ENCODE measurements at regions not wholly inside any gene's neighbourhood (a gene's known extent, or its start where the extent isn't known, plus 50 kb on each side); places are given as distances from the start of the nearest gene placed in this dataset.
"Not testable (repeated sequence)": the region's sequence is repeated elsewhere in the genome, so short reads cannot be mapped to it uniquely, and the experiment has no call there.

DNA sequence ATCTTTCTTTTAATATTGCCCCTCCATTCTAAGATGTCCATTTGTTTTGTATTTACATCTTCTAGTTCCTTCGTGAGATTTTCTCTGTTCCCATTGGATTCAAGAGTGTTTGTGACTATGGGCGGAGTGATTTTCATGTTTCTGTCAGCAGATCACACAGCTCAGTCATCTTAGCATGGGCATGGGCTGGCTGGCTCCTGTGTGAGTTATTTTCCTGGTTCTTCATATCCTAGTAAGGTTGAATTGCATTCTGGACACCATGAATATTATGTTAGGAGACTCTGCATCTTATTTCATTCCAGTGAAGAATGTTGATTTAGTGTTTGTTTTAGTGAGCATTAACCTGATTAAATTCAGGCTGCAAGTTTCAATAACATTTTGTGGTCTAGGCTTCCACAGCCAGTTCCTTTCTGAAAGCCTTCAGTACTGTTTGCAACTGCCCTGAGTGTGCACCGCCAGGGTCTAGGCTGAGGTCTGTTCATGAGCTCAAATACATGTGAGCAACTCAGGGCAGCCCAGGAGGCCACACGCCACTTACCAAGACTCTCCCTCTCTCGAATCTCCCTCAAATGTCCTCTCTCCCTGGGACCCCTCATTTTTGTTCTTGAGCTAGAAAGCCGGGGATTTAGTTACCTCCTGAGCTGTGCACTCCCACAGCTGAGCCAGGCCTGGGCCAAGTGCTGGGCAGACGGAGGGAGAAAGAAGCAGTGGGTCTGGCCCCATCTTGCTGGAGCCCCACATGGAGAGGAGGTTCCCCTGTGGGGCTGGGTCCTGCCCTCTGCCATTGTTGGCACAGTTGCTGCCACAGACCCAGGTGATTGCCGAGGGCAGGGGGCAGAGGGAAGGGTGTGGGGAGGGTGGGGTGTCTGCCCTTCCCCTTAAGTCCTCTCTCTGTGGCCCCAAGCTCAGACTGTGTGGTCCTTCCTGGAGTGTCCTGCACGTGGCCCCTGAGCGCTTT lies 145.9 kb downstream of the RTP5 start:
- peaks cover 7% of the 10 kb centered on the region for H3K9me3 Mint-ChIP-seq (ENCODE audit: unreplicated experiment)
- peaks cover 15% of the 10 kb centered on the region for H3K27me3 Mint-ChIP-seq (ENCODE audit: unreplicated experiment)
- H3K27ac Mint-ChIP-seq (ENCODE audit: unreplicated experiment), result no peak overlapping the region
- H3K4me1 Mint-ChIP-seq (ENCODE audit: low read depth, unreplicated experiment), result no peaks in the 10 kb centered on the region
- no peak for DNase-seq
- H3K36me3 Mint-ChIP-seq (ENCODE audit: unreplicated experiment), result no peaks in the 10 kb centered on the region
- TF ChIP-seq, protein P1, sequence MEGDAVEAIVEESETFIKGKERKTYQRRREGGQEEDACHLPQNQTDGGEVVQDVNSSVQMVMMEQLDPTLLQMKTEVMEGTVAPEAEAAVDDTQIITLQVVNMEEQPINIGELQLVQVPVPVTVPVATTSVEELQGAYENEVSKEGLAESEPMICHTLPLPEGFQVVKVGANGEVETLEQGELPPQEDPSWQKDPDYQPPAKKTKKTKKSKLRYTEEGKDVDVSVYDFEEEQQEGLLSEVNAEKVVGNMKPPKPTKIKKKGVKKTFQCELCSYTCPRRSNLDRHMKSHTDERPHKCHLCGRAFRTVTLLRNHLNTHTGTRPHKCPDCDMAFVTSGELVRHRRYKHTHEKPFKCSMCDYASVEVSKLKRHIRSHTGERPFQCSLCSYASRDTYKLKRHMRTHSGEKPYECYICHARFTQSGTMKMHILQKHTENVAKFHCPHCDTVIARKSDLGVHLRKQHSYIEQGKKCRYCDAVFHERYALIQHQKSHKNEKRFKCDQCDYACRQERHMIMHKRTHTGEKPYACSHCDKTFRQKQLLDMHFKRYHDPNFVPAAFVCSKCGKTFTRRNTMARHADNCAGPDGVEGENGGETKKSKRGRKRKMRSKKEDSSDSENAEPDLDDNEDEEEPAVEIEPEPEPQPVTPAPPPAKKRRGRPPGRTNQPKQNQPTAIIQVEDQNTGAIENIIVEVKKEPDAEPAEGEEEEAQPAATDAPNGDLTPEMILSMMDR (IDR thresholded peaks at IDR 0.05; ENCODE audit: partially characterized antibody, unreplicated experiment), result no peak
- no peak overlapping the region for H3K4me3 Mint-ChIP-seq (ENCODE audit: unreplicated experiment)

DNA sequence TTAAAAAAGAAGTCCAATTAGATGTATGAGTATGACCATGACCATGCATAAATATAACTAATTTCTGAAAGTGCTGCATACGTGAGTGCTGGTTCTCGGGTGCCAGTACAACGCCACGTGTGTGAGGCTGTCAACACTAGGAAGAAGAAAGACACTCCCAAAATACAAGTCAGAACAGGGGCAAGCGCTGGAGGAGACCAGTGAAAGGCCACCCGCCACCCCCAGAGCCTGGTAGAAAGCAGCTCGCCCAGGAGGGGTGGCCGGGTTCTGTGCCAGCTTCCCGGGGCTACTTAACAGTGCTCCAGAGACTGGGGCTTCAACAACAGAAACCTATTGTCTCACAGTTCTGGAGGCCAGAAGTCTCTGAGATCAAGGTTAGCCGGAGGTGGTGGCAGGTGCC lies 147.6 kb downstream of the RTP5 start:
- peaks cover 16% of the 10 kb centered on the region for H3K27me3 Mint-ChIP-seq (ENCODE audit: unreplicated experiment)

DNA sequence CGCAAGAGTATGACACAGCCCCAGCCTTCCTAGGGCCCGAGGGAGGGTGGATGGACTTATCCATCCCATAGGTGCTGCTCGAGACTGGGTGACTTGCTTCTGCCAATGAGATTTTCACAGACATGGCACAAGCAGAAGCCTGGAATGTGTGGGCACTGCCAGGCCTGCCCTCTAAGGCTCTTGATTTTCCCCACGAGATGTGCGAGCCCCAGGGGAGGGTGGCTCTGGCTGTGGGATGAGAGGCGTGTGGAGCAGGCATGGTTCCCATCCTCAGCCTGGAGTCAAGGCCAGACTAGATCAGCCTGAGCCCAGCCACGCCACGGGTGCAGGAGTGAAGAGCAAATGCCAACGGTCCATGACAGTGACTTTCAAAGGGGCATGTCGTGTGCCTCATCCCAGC lies 148.9 kb downstream of the RTP5 start:
- not testable (repeated sequence) for DNase-seq; H3K27ac Mint-ChIP-seq (ENCODE audit: unreplicated experiment); H3K36me3 Mint-ChIP-seq (ENCODE audit: unreplicated experiment); H3K4me1 Mint-ChIP-seq (ENCODE audit: low read depth, unreplicated experiment); H3K4me3 Mint-ChIP-seq (ENCODE audit: unreplicated experiment)
- Mint-ChIP-seq H3K27me3 (ENCODE audit: unreplicated experiment) (peaks cover 16% of the 10 kb centered on the region), H3K9me3 (ENCODE audit: unreplicated experiment) (peaks cover 10% of the 10 kb centered on the region)

More for the DNA sequence above, 147.6 kb downstream of the RTP5 start:
- Mint-ChIP-seq H3K27ac (ENCODE audit: unreplicated experiment) (no peak overlapping the region), H3K4me3 (ENCODE audit: unreplicated experiment) (no peak overlapping the region), H3K9me3 (ENCODE audit: unreplicated experiment) (peaks cover 8% of the 10 kb centered on the region), H3K4me1 (ENCODE audit: low read depth, unreplicated experiment) (no peaks in the 10 kb centered on the region), H3K36me3 (ENCODE audit: unreplicated experiment) (no peaks in the 10 kb centered on the region)
- DNase-seq, result no peak
- TF ChIP-seq, protein P1 (IDR thresholded peaks at IDR 0.05; ENCODE audit: partially characterized antibody, unreplicated experiment), result no peak

DNA sequence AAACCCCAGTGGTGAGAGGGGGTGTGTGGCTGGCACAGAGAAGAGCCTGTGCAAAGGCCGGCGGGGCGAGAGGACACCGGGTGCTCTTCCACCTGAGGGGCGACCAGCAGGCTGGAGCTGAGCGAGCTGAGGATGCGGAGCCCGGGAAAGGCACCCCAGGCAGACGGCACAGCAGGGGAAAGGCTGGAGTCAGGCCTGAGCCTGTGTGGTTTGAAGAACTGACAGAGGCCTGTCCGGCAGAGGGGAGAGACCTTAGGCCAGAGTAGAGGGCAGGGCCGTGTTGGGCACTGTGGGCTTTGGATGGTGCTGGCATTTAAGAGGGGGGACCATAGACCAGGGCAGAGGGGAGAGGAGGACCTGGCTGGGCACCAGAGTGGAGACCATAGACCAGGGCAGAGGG lies 149.8 kb downstream of the RTP5 start:
- TF ChIP-seq, protein P1 (IDR thresholded peaks at IDR 0.05; ENCODE audit: partially characterized antibody, unreplicated experiment), result no peak
- H3K9me3 Mint-ChIP-seq (ENCODE audit: unreplicated experiment), result peaks cover 11% of the 10 kb centered on the region
- peaks cover 9% of the 10 kb centered on the region for H3K36me3 Mint-ChIP-seq (ENCODE audit: unreplicated experiment)
- H3K27ac Mint-ChIP-seq (ENCODE audit: unreplicated experiment), result no peak overlapping the region
- no peak overlapping the region for H3K4me3 Mint-ChIP-seq (ENCODE audit: unreplicated experiment)
- H3K27me3 Mint-ChIP-seq (ENCODE audit: unreplicated experiment), result peaks cover 13% of the 10 kb centered on the region
- DNase-seq, result no peak
- H3K4me1 Mint-ChIP-seq (ENCODE audit: low read depth, unreplicated experiment), result no peaks in the 10 kb centered on the region

DNA sequence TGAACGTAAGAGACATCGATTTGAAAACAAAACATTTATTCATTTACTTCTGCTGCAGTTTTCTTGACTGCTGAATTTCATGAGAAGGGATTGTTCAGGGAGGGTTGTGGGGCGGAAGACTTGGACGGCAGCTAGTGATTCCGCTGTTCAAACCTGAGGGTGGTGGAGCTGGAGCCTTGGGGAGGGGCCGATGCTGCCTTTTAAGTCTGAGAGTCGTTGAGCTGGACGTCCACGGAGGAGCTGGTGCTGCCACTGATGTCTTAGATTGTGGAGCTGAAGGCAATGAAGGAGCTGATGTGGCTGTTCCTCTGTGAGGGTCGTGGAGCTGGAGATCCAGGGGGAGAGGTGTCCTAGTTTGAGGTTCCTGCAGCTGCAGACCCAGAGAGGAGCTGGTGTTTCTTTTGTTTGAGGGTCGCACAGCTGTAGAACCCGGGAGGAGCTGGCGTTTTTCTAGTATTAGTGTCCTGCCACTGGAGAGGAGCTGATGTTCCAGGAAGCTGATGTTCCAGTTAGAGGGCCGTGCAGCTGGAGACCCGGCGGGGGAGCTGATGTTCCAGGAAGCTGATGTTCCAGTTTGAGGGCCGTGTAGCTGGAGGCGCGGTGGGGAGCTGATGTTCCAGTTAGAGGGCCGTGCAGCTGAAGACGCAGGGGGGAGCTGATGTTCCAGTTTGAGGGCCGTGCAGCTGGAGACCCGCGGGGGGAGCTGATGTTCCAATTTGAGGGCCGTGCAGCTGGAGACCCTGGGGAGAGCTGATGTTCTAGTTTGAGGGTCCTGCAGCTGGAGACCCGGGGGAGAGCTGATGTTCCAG lies 150.9 kb downstream of the RTP5 start:
- Mint-ChIP-seq H3K9me3 (ENCODE audit: unreplicated experiment) (peaks cover 11% of the 10 kb centered on the region), H3K36me3 (ENCODE audit: unreplicated experiment) (peaks cover 9% of the 10 kb centered on the region), H3K4me1 (ENCODE audit: low read depth, unreplicated experiment) (no peaks in the 10 kb centered on the region), H3K4me3 (ENCODE audit: unreplicated experiment) (no peak overlapping the region), H3K27ac (ENCODE audit: unreplicated experiment) (no peak overlapping the region), H3K27me3 (ENCODE audit: unreplicated experiment) (peaks cover 11% of the 10 kb centered on the region)
- TF ChIP-seq, protein P1 (IDR thresholded peaks at IDR 0.05; ENCODE audit: partially characterized antibody, unreplicated experiment), result no peak
- no peak for DNase-seq
